ENCODE measurements at regions not wholly inside any gene's neighbourhood (a gene's known extent, or its start where the extent isn't known, plus 50 kb on each side); places are given as distances from the start of the nearest gene placed in this dataset.

GRCh38 chr7:94294471-94295131 lies 100.1 kb upstream of the COL1A2 start:
- TF ChIP-seq POLR2A (IDR thresholded peaks at IDR 0.05) (no peak), CTCF (IDR thresholded peaks at IDR 0.05) (no peak), POLR2AphosphoS5 (IDR thresholded peaks at IDR 0.05) (no peak), EP300 (IDR thresholded peaks at IDR 0.05) (no peak)
- no peak for DNase-seq
- Histone ChIP-seq H3K9me3 (no peaks in the 10 kb centered on the region), H3K27ac (no peak overlapping the region), H3K4me3 (no peak overlapping the region), H3K36me3 (no peaks in the 10 kb centered on the region), H3K4me1 (peaks cover 0 to 30% (median 11%) of the 10 kb centered on the region in 4 donors), H3K27me3 (no peaks in the 10 kb centered on the region)
- intact Hi-C loops (cut with DNase I; ENCODE audit: low total_unique reads) = no loop called here
- WGBS, 5 donors = 74 to 82% (median 76%) methylated on average over 6 of the region's 6 CpGs

- TF ChIP-seq EP300 (IDR thresholded peaks at IDR 0.05) (no peak), POLR2AphosphoS5 (IDR thresholded peaks at IDR 0.05) (peak in 2 of 3 donors; percentile 31 to 39), CTCF (IDR thresholded peaks at IDR 0.05) (peak in 3 of 7 experiments; percentile 16 to 33 (median 29)), POLR2A (IDR thresholded peaks at IDR 0.05) (no peak)
- H3K4me1 ChIP-seq = peaks cover 0 to 35% (median 19%) of the 10 kb centered on the region in 4 donors
- no peak overlapping the region for H3K4me3 ChIP-seq
- H3K36me3 ChIP-seq = no peaks in the 10 kb centered on the region
- H3K9me3 ChIP-seq = no peaks in the 10 kb centered on the region
- intact Hi-C loops (cut with DNase I; ENCODE audit: low total_unique reads) = no loop called here
- DNase-seq = peak in 1 of 2 donors; percentile 82
- 34 to 57% (median 51%) methylated on average over 4 of the region's 4 CpGs for WGBS, 5 donors
- H3K27ac ChIP-seq = peak overlapping the region in 4 of 5 donors; percentile 62 to 82 (median 78)
- H3K27me3 ChIP-seq = no peaks in the 10 kb centered on the region
Observed at GRCh38 chr7:94295850-94296249, 98.8 kb upstream of the COL1A2 start.

GRCh38 chr7:94296881-94297280 lies 97.8 kb upstream of the COL1A2 start:
- no peaks in the 10 kb centered on the region for H3K27me3 ChIP-seq
- H3K4me1 ChIP-seq = peaks cover 0 to 45% (median 26%) of the 10 kb centered on the region in 4 donors
- H3K4me3 ChIP-seq = peak overlapping the region in 1 of 4 donors; percentile 13
- no peak for DNase-seq
- no peak for TF ChIP-seq EP300 (IDR thresholded peaks at IDR 0.05)
- no peak for TF ChIP-seq CTCF (IDR thresholded peaks at IDR 0.05)
- no peak for TF ChIP-seq POLR2A (IDR thresholded peaks at IDR 0.05)
- TF ChIP-seq POLR2AphosphoS5 (IDR thresholded peaks at IDR 0.05) = no peak
- no peaks in the 10 kb centered on the region for H3K9me3 ChIP-seq
- H3K36me3 ChIP-seq = no peaks in the 10 kb centered on the region
- intact Hi-C loops (cut with DNase I; ENCODE audit: low total_unique reads) = no loop called here
- WGBS, 5 donors = 54 to 87% (median 73%) methylated on average over 2 of the region's 2 CpGs
- peak overlapping the region in 4 of 5 donors; percentile 62 to 82 (median 78) for H3K27ac ChIP-seq

- H3K36me3 ChIP-seq = no peaks in the 10 kb centered on the region
- peak; percentile 32 to 64 for DNase-seq
- H3K9me3 ChIP-seq = no peaks in the 10 kb centered on the region
- TF ChIP-seq POLR2AphosphoS5 (IDR thresholded peaks at IDR 0.05) (peak in 1 of 3 donors; percentile 32), EP300 (IDR thresholded peaks at IDR 0.05) (no peak), POLR2A (IDR thresholded peaks at IDR 0.05) (no peak), CTCF (IDR thresholded peaks at IDR 0.05) (no peak)
- peaks cover 0 to 50% (median 30%) of the 10 kb centered on the region in 4 donors for H3K4me1 ChIP-seq
- 44 to 69% (median 57%) methylated on average over 5 of the region's 5 CpGs for WGBS, 5 donors
- H3K4me3 ChIP-seq = peak overlapping the region in 1 of 4 donors; percentile 13
- intact Hi-C loops (cut with DNase I; ENCODE audit: low total_unique reads) = no loop called here
- peak overlapping the region; percentile 4 to 82 (median 77) for H3K27ac ChIP-seq
- no peaks in the 10 kb centered on the region for H3K27me3 ChIP-seq
Observed at GRCh38 chr7:94297397-94297838, 97.3 kb upstream of the COL1A2 start.
